ENCODE measurements at regions not wholly inside any gene's neighbourhood (a gene's known extent, or its start where the extent isn't known, plus 50 kb on each side); places are given as distances from the start of the nearest gene placed in this dataset.

DNA sequence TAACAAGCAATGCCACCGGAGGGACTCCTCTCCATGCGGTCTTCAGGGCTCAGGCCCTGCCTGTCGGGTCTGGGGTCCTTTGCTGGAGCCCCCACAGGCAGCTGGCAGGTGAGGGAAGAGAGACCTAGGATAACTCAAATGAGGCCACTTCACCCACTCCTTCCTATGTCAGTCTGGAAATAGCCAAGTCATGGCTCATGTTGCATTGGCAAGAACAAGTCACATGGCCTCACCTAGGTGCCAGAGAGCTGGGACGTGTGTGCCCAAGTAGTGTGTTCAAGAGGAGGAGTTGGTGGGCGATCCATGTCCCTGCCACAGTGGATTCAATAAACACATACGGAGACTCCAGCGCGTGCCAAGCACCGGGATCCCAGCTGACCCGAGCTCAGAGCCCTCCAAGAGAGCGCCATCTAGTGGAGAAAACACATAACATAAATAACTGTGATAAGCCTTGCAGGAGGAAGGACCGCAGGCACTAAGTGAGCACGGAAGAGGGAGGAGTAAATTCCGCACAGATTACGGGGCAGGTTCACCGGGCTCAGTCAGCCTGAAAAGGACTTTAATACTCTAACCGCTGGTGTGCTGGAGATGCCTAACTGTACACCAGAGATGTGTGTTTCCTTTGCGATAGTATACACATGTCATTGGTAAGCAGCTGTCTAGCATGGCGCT, 580.8 kb downstream of the CCDC171 start:
- Histone ChIP-seq H3K4me2 (ENCODE audit: low read length) (peak overlapping the region; percentile 50), H3K79me2 (ENCODE audit: insufficient read depth, low read length) (no peaks in the 10 kb centered on the region), H4K20me1 (ENCODE audit: insufficient read depth) (no peaks in the 10 kb centered on the region), H3K27me3 (ENCODE audit: insufficient read depth, low read length) (no peaks in the 10 kb centered on the region), H3K27ac (ENCODE audit: low read depth, low read length) (no peak overlapping the region), H3K9me2 (ENCODE audit: insufficient read depth) (no peaks in the 10 kb centered on the region), H3K9me3 (ENCODE audit: control insufficient read depth in 1 of 2, insufficient read depth in 1 of 2, low read depth in 1 of 2, low read length in 2 of 2) (no peaks in the 10 kb centered on the region), H2AFZ (ENCODE audit: low read depth, low read length, poor library complexity, severe bottlenecking) (peak overlapping the region; percentile 84), H3K36me3 (ENCODE audit: control insufficient read depth in 1 of 2, insufficient read depth in 2 of 2, low read length in 2 of 2) (no peaks in the 10 kb centered on the region), H3K9ac (ENCODE audit: low read length) (no peak overlapping the region), H3K4me1 (ENCODE audit: control insufficient read depth in 1 of 2, insufficient read depth in 2 of 2, low read length in 2 of 2) (peaks cover 0 to 14% of the 10 kb centered on the region in 2 experiments; a peak in 2 of 4 replicates), H3K4me3 (replicated peaks in 1 of 2; ENCODE audit: low read depth in 1 of 2, low read length in 2 of 2) (no peak overlapping the region)
- RAD21 ChIA-PET (ENCODE audit: low non-redundant PET in 1 of 2, low total read pairs in 2 of 2, uncharacterized antibody in 2 of 2, unreplicated experiment in 2 of 2): interaction anchor here in 1 of 2 experiments (0.6 kb wide), 1 partner anchor 296 kb away, joined by 3 read pairs; no protein-coding TSS in a partner anchor
- intact Hi-C loops (cut with micrococcal nuclease): loop anchor here (1.0 to 5.0 kb wide), 3 partner anchors 86 to 296 kb away; no protein-coding TSS in a partner anchor
- BruUV-seq (replicated peaks): no TSS peak
- CTCF ChIA-PET: interaction anchor here (0.7 to 2.3 kb wide), 6 partner anchors 94 to 296 kb away, joined by 3 to 7 read pairs (median 3); no protein-coding TSS in a partner anchor
- POLR2A ChIA-PET: no interaction called here
- TF ChIP-seq EGR1 (IDR thresholded peaks at IDR 0.05; ENCODE audit: low read depth) (no peak), CTCF (IDR thresholded peaks at IDR 0.05 in 2 of 3, conservative IDR thresholded peaks at IDR 0.05 in 1 of 3; ENCODE audit: borderline replicate concordance in 1 of 3, insufficient read depth in 1 of 3, low read depth in 2 of 3, low read length in 2 of 3) (peak; percentile 50 to 78 (median 54); a peak in 4 of 6 replicates), ZNF274 (IDR thresholded peaks at IDR 0.05; ENCODE audit: low read depth, low read length) (no peak), CEBPB (IDR thresholded peaks at IDR 0.05; ENCODE audit: low read depth) (no peak), POLR2AphosphoS5 (IDR thresholded peaks at IDR 0.05; ENCODE audit: low read depth, low read length) (no peak), EZH2phosphoT487 (IDR thresholded peaks at IDR 0.05; ENCODE audit: borderline replicate concordance) (no peak), POLR2A (IDR thresholded peaks at IDR 0.05; ENCODE audit: borderline replicate concordance, extremely low read depth, insufficient read depth, insufficient read length) (no peak), TCF7L2 (IDR thresholded peaks at IDR 0.05; ENCODE audit: borderline replicate concordance, extremely low read depth, insufficient read depth, insufficient read length) (no peak), ELF1 (IDR thresholded peaks at IDR 0.05; ENCODE audit: borderline replicate concordance, low read depth) (no peak), SRF (IDR thresholded peaks at IDR 0.05; ENCODE audit: low read depth) (no peak), RAD21 (IDR thresholded peaks at IDR 0.05; ENCODE audit: low read depth) (peak; percentile 64), YY1 (IDR thresholded peaks at IDR 0.05; ENCODE audit: extremely low read depth, insufficient replicate concordance, low read depth, low read length) (no peak), ZFX (IDR thresholded peaks at IDR 0.05) (no peak), CBX3 (IDR thresholded peaks at IDR 0.05; ENCODE audit: low read depth) (no peak), FOSL1 (IDR thresholded peaks at IDR 0.05; ENCODE audit: low read depth) (no peak), EZH2 (IDR thresholded peaks at IDR 0.05) (no peak), SIN3A (IDR thresholded peaks at IDR 0.05; ENCODE audit: low read depth) (no peak)
- TF ChIP-seq, protein P1, sequence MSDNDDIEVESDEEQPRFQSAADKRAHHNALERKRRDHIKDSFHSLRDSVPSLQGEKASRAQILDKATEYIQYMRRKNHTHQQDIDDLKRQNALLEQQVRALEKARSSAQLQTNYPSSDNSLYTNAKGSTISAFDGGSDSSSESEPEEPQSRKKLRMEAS (IDR thresholded peaks at IDR 0.05): peak; percentile 38; the same call in 1 of the 2 replicates
- TF ChIP-seq, protein P2, sequence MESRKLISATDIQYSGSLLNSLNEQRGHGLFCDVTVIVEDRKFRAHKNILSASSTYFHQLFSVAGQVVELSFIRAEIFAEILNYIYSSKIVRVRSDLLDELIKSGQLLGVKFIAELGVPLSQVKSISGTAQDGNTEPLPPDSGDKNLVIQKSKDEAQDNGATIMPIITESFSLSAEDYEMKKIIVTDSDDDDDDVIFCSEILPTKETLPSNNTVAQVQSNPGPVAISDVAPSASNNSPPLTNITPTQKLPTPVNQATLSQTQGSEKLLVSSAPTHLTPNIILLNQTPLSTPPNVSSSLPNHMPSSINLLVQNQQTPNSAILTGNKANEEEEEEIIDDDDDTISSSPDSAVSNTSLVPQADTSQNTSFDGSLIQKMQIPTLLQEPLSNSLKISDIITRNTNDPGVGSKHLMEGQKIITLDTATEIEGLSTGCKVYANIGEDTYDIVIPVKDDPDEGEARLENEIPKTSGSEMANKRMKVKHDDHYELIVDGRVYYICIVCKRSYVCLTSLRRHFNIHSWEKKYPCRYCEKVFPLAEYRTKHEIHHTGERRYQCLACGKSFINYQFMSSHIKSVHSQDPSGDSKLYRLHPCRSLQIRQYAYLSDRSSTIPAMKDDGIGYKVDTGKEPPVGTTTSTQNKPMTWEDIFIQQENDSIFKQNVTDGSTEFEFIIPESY (IDR thresholded peaks at IDR 0.05; ENCODE audit: extremely low read depth, insufficient replicate concordance, low read length): no peak
- TF ChIP-seq, protein P3, sequence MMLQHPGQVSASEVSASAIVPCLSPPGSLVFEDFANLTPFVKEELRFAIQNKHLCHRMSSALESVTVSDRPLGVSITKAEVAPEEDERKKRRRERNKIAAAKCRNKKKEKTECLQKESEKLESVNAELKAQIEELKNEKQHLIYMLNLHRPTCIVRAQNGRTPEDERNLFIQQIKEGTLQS (IDR thresholded peaks at IDR 0.05): no peak
- peak; percentile 97 for ATAC-seq
- peak; percentile 70 for DNase-seq (ENCODE audit: low read depth, low spot score)
